H9 (cell line): ENCODE measurements at regions not wholly inside any gene's neighbourhood (a gene's known extent, or its start where the extent isn't known, plus 50 kb on each side); places are given as distances from the start of the nearest gene placed in this dataset.

Experiments used
- DNase-seq: peaks from one replicate; pipeline ENCODE4 v3.0.0-alpha.2; 2017
- H2AFZ ChIP-seq: one replicate; pipeline ENCODE4 v1.6.1; 2013; ENCODE audit warnings: mild to moderate bottlenecking, low read length, control low read depth, moderate library complexity
- H2AK5ac ChIP-seq: 2 replicates; pipeline ENCODE4 v1.6.1; 2013; ENCODE audit warnings: low read length, control low read depth, mixed read lengths; ENCODE audit not compliant: insufficient read length
- H2BK120ac ChIP-seq: one replicate; pipeline ENCODE4 v1.6.1; 2013; ENCODE audit warnings: low read depth, mild to moderate bottlenecking, low read length, control low read depth, inconsistent platforms; ENCODE audit not compliant: poor library complexity, severe bottlenecking
- H2BK12ac ChIP-seq: 2 replicates; pipeline ENCODE4 v1.6.1; 2013; ENCODE audit warnings: low read length, control low read depth, mixed read lengths, low read depth; ENCODE audit not compliant: insufficient read length
- H2BK15ac ChIP-seq: 2 replicates; pipeline ENCODE4 v1.6.1; 2013; ENCODE audit warnings: low read depth, low read length, control low read depth
- H2BK20ac ChIP-seq: one replicate; pipeline ENCODE4 v1.6.1; 2013; ENCODE audit warnings: low read depth, mild to moderate bottlenecking, low read length, control low read depth, inconsistent platforms; ENCODE audit not compliant: poor library complexity, severe bottlenecking
- H2BK5ac ChIP-seq: 2 replicates; pipeline ENCODE4 v1.6.1; 2013; ENCODE audit warnings: low read length, control low read depth, mixed read lengths; ENCODE audit not compliant: insufficient read length
- H3K14ac ChIP-seq: 2 replicates; pipeline ENCODE4 v1.6.1; 2013; ENCODE audit warnings: low read length, control low read depth; ENCODE audit not compliant: insufficient read depth
- H3K18ac ChIP-seq: 2 replicates; pipeline ENCODE4 v1.6.1; 2013; ENCODE audit warnings: low read depth, mild to moderate bottlenecking, mixed read lengths, low read length, control low read depth; ENCODE audit not compliant: insufficient read length
- H3K23ac ChIP-seq: 2 replicates; pipeline ENCODE4 v1.6.1; 2013; ENCODE audit warnings: low read length, control low read depth, mixed read lengths, low read depth; ENCODE audit not compliant: insufficient read length
- H3K23me2 ChIP-seq: 2 replicates; pipeline ENCODE4 v1.6.1; 2013; ENCODE audit warnings: low read depth, mild to moderate bottlenecking, mixed read lengths, low read length, control low read depth; ENCODE audit not compliant: insufficient read length, poor library complexity, severe bottlenecking
- H3K27ac ChIP-seq: 2 replicates; pipeline ENCODE4 v1.5.1; 2013; ENCODE audit warnings: low read length, control low read depth, mixed read lengths, low read depth; ENCODE audit not compliant: insufficient read length
- H3K27me3 ChIP-seq: 2 replicates; pipeline ENCODE4 v1.6.1; 2013; ENCODE audit warnings: low read length, control low read depth, inconsistent platforms; ENCODE audit not compliant: insufficient read depth
- H3K4ac ChIP-seq: 2 replicates; pipeline ENCODE4 v1.6.1; 2013; ENCODE audit warnings: low read depth, mild to moderate bottlenecking, control low read depth, inconsistent platforms, low read length, moderate library complexity
- H3K4me1 ChIP-seq: 2 replicates; pipeline ENCODE4 v1.6.1; 2013; ENCODE audit warnings: low read length, control low read depth, inconsistent platforms; ENCODE audit not compliant: insufficient read depth
- H3K4me2 ChIP-seq: 2 replicates; pipeline ENCODE4 v1.6.1; 2013; ENCODE audit warnings: low read length, control low read depth, mixed read lengths; ENCODE audit not compliant: insufficient read length, insufficient read depth
- H3K56ac ChIP-seq: 2 replicates; pipeline ENCODE4 v1.6.1; 2013; ENCODE audit warnings: low read depth, mild to moderate bottlenecking, mixed read lengths, low read length, control low read depth; ENCODE audit not compliant: insufficient read length
- H3K79me1 ChIP-seq: 2 replicates; pipeline ENCODE4 v1.6.1; 2013; ENCODE audit warnings: low read depth, mild to moderate bottlenecking, moderate library complexity, low read length, control low read depth, inconsistent platforms; ENCODE audit not compliant: insufficient read depth, poor library complexity, severe bottlenecking
- H3K79me2 ChIP-seq: 2 replicates; pipeline ENCODE4 v1.6.1; 2013; ENCODE audit warnings: low read length, control low read depth, inconsistent platforms; ENCODE audit not compliant: insufficient read depth
- H3K9ac ChIP-seq: 2 replicates; pipeline ENCODE4 v1.6.1; 2013; ENCODE audit warnings: low read length, control low read depth, mixed read lengths; ENCODE audit not compliant: insufficient read length; ENCODE audit errors: extremely low read depth
- H3K9me3 ChIP-seq: one replicate; pipeline ENCODE4 v1.6.1; 2013; ENCODE audit warnings: low read depth, low read length, inconsistent platforms; ENCODE audit not compliant: control insufficient read depth
- H3T11ph ChIP-seq: one replicate; pipeline ENCODE4 v1.6.1; 2013; ENCODE audit warnings: mild to moderate bottlenecking, low read length, control low read depth, inconsistent platforms
- H4K20me1 ChIP-seq: one replicate; pipeline ENCODE4 v1.6.1; 2013; ENCODE audit not compliant: control insufficient read depth, insufficient read length, insufficient read depth
- H4K5ac ChIP-seq: 2 replicates; pipeline ENCODE4 v1.6.1; 2013; ENCODE audit warnings: low read depth, mild to moderate bottlenecking, mixed read lengths, low read length, control low read depth; ENCODE audit not compliant: insufficient read length
- H4K8ac ChIP-seq: replicated peaks from 2 replicates; pipeline ENCODE4 v1.6.1; 2013; ENCODE audit warnings: low read length, control low read depth, mixed read lengths, low read depth; ENCODE audit not compliant: insufficient read length
- H4K91ac ChIP-seq: 2 replicates; pipeline ENCODE4 v1.6.1; 2013; ENCODE audit warnings: low read depth, mild to moderate bottlenecking, moderate library complexity, mixed read lengths, low read length, control low read depth; ENCODE audit not compliant: insufficient read length
- H3K27ac Mint-ChIP-seq, 3 experiments: 2 replicates in 2 of 3; 3 replicates in 1 of 3; pipeline ENCODE4 v1.8.0; 2020 to 2021; ENCODE audit warnings: mixed read lengths in 3 of 3, mild to moderate bottlenecking in 1 of 3, moderate library complexity in 1 of 3
- H3K27me3 Mint-ChIP-seq: 2 replicates; pipeline ENCODE4 v1.8.0; 2021; ENCODE audit warnings: low read depth, mild to moderate bottlenecking, moderate library complexity, mixed read lengths
- H3K36me3 Mint-ChIP-seq, 3 experiments: 2 replicates in 2 of 3; 3 replicates in 1 of 3; pipeline ENCODE4 v1.8.0; 2020 to 2021; ENCODE audit warnings: low read depth in 3 of 3, mixed read lengths in 3 of 3; ENCODE audit not compliant: insufficient read depth in 1 of 3
- H3K4me1 Mint-ChIP-seq, 2 experiments: 2 replicates each; pipeline ENCODE4 v1.8.0; 2020; ENCODE audit warnings: mixed read lengths in 2 of 2
- H3K4me3 Mint-ChIP-seq, 2 experiments: 2 replicates in 1 of 2; 3 replicates in 1 of 2; pipeline ENCODE4 v1.8.0; 2020 to 2021; ENCODE audit warnings: mild to moderate bottlenecking in 2 of 2, mixed read lengths in 2 of 2, moderate library complexity in 1 of 2
- H3K9me3 Mint-ChIP-seq, 2 experiments: 2 replicates in 1 of 2; 3 replicates in 1 of 2; pipeline ENCODE4 v1.8.0; 2020; ENCODE audit warnings: mild to moderate bottlenecking in 2 of 2, mixed read lengths in 2 of 2, moderate library complexity in 1 of 2
- CTCF ChIP-seq: fragments of 200-600 bp; sonication (generic); conservative IDR thresholded peaks from 3 replicates; pipeline ENCODE4 v1.8.0; 2021; ENCODE audit warnings: antibody characterized with exemption, mild to moderate bottlenecking
- WGBS: extraction: QIAGEN DNeasy Blood & Tissue Kit; methylation state at CpG from one replicate; pipeline ENCODE4 v1.1.7; 2013; ENCODE audit warnings: missing lambda C conversion rate, low lambda C conversion rate, mixed read lengths; ENCODE audit not compliant: insufficient read length; ENCODE audit errors: extremely low coverage; 5-methylcytosine and 5-hydroxymethylcytosine counted together

GRCh38 chr4:125776146-125776545 lies 461.4 kb downstream of the FAT4 start:
- Histone ChIP-seq H2BK20ac (no peak overlapping the region), H3K4me2 (no peak overlapping the region), H3K9me3 (peaks cover 8% of the 10 kb centered on the region), H4K8ac (no peak overlapping the region), H4K5ac (no peak overlapping the region), H3K56ac (no peak overlapping the region), H4K91ac (no peak overlapping the region), H3K4me1 (no peaks in the 10 kb centered on the region), H3K23ac (no peak overlapping the region), H4K20me1 (no peaks in the 10 kb centered on the region), H3K18ac (no peak overlapping the region), H2BK5ac (no peak overlapping the region), H3K23me2 (no peaks in the 10 kb centered on the region), H3K9ac (no peak overlapping the region), H2AFZ (no peak overlapping the region), H2BK12ac (no peak overlapping the region), H3K79me2 (no peaks in the 10 kb centered on the region), H3K27ac (no peak overlapping the region), H2BK15ac (no peak overlapping the region), H3K14ac (no peak overlapping the region), H3K27me3 (no peaks in the 10 kb centered on the region), H3K79me1 (no peaks in the 10 kb centered on the region), H2BK120ac (no peak overlapping the region), H3K4ac (no peak overlapping the region), H2AK5ac (no peak overlapping the region), H3T11ph (no peak overlapping the region)
- Mint-ChIP-seq H3K27ac (no peak overlapping the region), H3K27me3 (no peaks in the 10 kb centered on the region), H3K4me1 (no peaks in the 10 kb centered on the region), H3K9me3 (peaks cover 23 to 31% of the 10 kb centered on the region in 2 experiments), H3K4me3 (no peak overlapping the region), H3K36me3 (peaks cover 7 to 31% (median 16%) of the 10 kb centered on the region in 3 experiments)
- no peak for DNase-seq
- no CpG with 5 or more reads among the region's 4 CpGs for WGBS
- TF ChIP-seq CTCF = no peak
